ENCODE measurements at regions not wholly inside any gene's neighbourhood (a gene's known extent, or its start where the extent isn't known, plus 50 kb on each side); places are given as distances from the start of the nearest gene placed in this dataset.
"Not testable (repeated sequence)": the region's sequence is repeated elsewhere in the genome, so short reads cannot be mapped to it uniquely, and the experiment has no call there.

GRCh38 chr1:213415691-213416380 is 364.8 kb downstream of the RPS6KC1 start:
- DNase-seq (ENCODE audit: low read depth in 3 of 3, low spot score in 2 of 3) = no peak

- DNase-seq (ENCODE audit: low read depth in 3 of 3, low spot score in 2 of 3) = no peak
Observed at GRCh38 chr1:213416461-213417224, 365.6 kb downstream of the RPS6KC1 start.

GRCh38 chr1:213417225-213417820 is 366.3 kb downstream of the RPS6KC1 start:
- DNase-seq (ENCODE audit: low read depth in 3 of 3, low spot score in 2 of 3) = no peak

DNA sequence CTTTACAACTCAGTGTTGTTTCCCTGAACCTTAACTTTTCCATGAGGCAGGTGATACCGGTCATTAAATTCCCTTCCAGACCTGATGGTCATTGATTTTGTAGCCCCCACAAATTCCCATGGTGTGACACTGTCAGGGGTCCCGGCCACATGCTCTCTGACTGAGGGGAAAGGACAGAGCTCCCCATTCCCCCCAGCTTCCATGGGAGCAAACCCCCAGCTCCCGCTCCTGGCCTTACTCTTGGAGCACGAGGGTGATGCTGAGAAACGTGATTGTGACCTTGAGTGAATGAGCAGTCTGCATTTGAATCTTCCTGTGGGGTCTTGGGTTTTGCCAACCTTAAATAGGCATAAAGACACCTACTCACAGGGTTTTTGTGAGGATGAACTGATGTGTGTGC is 366.8 kb downstream of the RPS6KC1 start:
- DNase-seq (ENCODE audit: low read depth in 3 of 3, low spot score in 2 of 3) = no peak

- no peak for DNase-seq (ENCODE audit: low read depth in 3 of 3, low spot score in 2 of 3)
Observed at GRCh38 chr1:213418268-213419071, 367.4 kb downstream of the RPS6KC1 start.

DNA sequence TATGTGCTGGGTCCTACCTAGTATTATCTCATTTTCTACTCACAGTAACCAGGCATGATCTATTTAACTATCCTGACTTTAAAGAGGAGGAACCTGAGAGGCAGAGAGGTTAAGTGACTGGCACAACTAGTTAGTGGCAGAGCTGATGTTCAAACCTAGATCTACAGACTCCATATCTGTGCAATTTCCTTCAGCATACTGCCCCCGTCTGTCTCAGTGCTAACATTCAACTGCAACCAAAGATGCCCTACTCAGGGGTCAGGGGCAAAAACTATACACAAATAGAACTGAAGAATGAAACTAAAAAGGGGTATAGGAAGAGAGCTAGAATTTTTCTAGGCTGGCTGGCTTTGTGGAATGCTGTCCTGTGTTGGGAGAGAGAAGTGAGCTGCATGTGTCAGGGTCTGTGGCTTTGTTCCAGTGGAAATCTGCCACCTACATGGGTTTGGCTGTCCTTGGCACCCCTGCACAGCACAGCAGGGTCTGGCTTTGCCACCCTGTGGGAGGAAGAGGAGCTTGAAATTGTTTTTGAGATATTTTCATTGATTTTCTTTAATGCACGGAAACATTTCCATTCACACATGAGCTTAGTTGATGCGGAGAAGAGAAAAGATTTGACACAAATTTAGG is 368.5 kb downstream of the RPS6KC1 start:
- DNase-seq (ENCODE audit: low read depth in 3 of 3, low spot score in 2 of 3) = no peak

- not testable (repeated sequence) for DNase-seq (ENCODE audit: low read depth in 3 of 3, low spot score in 2 of 3)
Observed at GRCh38 chr1:213421178-213421577, 370.1 kb downstream of the RPS6KC1 start.

GRCh38 chr1:213423041-213423440 is 372.0 kb downstream of the RPS6KC1 start:
- DNase-seq (ENCODE audit: low read depth in 3 of 3, low spot score in 2 of 3) = no peak

DNA sequence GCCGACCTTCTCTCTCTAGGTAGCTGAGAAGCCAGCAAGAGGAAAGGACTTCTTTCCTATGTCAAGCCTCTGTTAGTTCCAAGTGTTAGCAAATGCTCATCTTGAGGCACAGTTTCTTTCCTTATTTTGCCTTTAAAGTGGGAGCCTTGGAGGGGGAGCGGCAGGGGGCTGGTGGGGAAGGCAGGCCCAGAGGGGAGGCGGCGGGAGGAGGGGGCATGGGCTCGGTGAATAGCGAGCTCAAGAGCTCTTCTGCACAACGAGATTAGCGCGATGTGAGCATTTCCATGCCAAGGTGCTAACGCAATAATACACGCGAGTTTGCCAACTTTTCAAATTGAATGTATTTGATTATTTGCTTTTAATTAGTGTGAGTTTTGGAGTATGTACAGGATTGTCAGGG is 372.6 kb downstream of the RPS6KC1 start:
- no peak for DNase-seq (ENCODE audit: low read depth in 3 of 3, low spot score in 2 of 3)

DNA sequence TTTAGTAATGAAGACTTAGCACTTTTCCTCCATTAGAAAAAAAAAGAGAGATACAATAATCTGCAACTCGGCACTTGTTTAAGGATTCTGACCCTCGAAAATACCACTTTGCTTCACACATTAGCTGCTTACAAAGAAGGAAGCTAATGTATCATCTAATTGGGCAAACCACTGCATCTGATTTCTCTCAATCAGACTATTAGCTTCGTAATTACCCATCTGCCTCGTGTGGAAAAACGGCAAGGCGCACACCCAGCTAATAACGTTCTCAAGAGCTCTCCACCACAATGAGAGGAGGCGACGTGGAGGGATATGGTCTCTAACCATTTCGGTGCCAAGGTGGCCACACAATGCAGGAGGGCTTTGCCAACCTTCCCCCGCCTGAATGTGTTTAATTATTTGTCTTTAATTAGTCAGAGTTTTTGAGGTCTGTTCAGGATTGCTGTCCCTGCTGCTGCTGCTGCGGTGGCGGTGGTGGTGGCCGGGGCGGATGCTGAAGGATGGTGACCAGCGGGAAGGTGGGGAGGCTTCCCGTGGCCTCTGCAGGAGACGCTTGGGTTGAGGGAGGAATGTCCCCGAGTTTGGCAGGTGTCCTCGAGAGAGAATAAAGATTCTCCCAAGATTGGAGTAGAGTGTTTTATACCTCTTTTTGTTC is 374.5 kb downstream of the RPS6KC1 start:
- DNase-seq (ENCODE audit: low read depth in 3 of 3, low spot score in 2 of 3) = no peak

DNA sequence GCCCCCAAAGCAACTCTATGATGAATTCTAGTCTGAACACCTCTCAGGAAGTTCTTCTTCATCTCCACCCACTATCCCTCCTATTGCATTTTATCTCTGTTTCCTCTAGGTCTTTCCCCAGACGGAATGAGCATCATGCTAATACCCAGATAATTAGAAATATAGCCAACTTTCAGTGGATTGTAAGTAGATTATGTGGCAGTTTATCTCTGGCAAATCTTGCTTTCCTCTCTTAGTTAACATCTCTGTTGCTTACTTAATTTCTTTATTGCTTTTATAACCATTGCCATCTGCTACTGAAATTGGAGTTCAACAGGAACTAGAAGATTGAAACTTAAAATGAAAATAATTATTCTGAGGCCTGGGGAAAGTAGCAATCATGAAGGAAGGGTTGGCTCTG is 378.6 kb downstream of the RPS6KC1 start:
- DNase-seq (ENCODE audit: low read depth in 3 of 3, low spot score in 2 of 3) = no peak

DNA sequence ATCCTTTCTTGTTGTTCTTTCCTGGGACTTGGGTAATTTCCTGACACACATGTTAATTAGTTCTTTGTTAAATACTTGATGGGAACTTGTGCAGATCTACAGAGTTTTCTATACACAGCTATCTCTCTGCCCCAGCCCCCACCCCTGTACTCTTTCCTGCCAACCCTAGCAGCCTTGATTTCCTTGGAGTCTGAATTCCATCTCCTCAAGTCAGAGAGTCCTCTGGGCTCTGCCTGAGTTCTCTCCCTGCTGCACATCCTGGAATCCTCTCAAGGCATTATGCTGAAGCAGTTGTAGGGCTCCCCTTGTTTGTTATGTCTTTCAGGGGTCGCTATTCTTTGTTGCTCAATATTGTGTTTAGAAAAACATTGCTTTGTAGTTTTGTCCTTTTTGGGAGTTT is 384.7 kb downstream of the RPS6KC1 start:
- no peak for DNase-seq (ENCODE audit: low read depth in 3 of 3, low spot score in 2 of 3)

DNA sequence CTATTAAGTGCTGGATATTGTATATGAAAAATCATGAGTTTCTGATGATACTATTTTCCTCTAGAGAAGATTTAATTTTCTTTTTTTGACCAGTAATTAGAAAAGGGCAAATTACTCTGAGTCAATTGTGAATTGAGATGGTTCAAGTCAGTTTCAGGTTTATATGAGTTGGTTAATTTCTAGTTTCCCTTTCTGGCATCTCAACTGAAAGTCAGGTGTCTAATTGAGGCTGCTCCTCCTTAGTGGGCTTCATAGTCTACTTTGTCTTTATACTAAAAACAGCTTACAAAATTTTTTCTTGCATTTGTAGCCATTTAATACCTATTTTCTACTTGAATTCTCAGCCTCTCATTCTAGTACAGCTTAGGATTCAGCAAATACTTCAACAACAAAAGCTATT is 387.3 kb downstream of the RPS6KC1 start:
- DNase-seq (ENCODE audit: low read depth in 3 of 3, low spot score in 2 of 3) = no peak

DNA sequence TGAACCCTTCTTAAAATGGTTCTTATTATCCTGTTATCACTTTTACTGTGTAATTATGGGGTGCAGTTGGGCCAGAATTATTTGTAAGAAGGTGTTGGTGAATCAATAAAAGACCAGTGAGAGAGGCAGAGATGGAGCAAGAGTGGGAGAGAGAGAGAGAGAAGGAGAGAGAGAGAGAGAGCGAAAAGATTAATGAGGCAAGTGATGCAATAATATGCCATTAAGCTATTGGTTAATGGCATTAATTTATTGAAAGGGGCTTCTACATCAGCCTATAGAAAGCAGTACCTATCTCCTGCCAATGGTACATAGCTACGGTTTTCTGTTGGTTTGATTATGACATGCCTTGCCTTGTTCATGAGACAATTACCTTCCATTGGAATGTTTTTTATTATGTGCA is 388.7 kb downstream of the RPS6KC1 start:
- DNase-seq (ENCODE audit: low read depth in 3 of 3, low spot score in 2 of 3) = no peak

DNA sequence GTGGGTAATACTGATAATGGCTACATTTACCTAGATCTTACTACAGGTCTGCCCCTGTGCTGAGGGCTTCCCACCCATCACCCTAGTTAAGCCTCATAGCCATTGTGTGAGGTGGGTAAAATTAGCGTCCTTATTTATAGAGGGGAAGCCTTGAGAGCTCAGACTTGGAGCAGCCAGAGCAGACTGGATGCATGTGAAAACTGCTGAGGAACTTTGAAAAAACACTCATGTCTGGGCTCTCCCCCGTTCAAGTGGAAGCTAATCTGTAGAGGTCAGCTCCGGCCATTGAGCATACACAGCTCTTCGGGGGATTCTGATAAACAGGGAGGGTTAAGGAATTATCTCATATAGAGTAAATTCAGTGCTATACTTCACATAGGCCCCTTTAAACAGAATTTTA is 389.7 kb downstream of the RPS6KC1 start:
- DNase-seq (ENCODE audit: low read depth in 3 of 3, low spot score in 2 of 3) = no peak

DNA sequence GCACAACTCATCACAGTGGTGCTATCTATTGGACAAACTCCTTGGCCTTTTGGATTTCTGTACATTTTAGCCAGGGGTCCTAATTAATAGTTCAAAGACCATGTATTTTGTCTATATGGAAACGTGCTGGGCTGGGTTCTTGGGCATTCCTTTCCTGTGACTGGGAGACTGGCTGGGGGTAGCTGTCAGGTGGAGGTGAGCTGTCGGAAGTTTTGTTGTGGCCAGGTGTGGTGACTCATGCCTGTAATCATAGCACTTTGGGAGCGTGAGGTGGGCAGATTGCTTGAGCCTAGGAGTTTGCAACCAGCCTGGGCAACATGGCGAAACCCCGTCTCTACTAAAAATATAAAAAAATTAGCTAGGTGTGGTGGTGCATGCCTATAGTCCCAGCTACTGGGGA is 392.4 kb downstream of the RPS6KC1 start:
- no peak for DNase-seq (ENCODE audit: low read depth in 3 of 3, low spot score in 2 of 3)

- DNase-seq (ENCODE audit: low read depth in 3 of 3, low spot score in 2 of 3) = no peak
Observed at GRCh38 chr1:213444224-213444623, 393.2 kb downstream of the RPS6KC1 start.

- DNase-seq (ENCODE audit: low read depth in 3 of 3, low spot score in 2 of 3) = no peak
Observed at GRCh38 chr1:213446496-213446895, 395.5 kb downstream of the RPS6KC1 start.

GRCh38 chr1:213448360-213448759 is 397.3 kb downstream of the RPS6KC1 start:
- DNase-seq (ENCODE audit: low read depth in 3 of 3, low spot score in 2 of 3) = no peak

DNA sequence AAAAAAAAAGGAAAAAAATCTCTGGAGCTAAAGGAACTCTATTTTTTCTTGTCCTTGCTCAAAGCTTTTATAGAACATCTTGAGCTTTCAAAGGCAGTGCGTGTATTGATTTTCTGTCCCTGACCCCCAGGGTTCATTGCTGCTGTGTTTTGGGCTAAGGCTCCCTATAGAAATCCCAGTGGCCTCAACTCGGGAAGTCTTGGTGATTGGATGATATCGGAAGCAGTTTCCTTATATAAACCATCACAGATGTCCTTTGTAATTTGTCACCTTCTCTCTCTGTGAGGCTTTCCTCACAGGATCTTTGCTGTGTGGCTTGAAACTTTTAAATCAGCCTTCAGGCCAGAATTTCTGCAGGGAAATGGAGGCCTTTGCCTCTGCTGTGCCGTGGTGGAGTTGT is 397.7 kb downstream of the RPS6KC1 start:
- DNase-seq (ENCODE audit: low read depth in 3 of 3, low spot score in 2 of 3) = no peak

Data from right renal cortex interstitium (tissue), 3 donors.